Ascending aorta (tissue), 2 donors: ENCODE measurements at regions not wholly inside any gene's neighbourhood (a gene's known extent, or its start where the extent isn't known, plus 50 kb on each side); places are given as distances from the start of the nearest gene placed in this dataset.

Experiments used
- DNase-seq, 2 donors: peaks; one replicate each; pipeline ENCODE4 v3.0.0-alpha.2; 2019; ENCODE audit warnings: low spot score in 2 of 2
- H3K27ac ChIP-seq, 2 donors: fragments of 200-600 bp; sonication (generic); one replicate each; pipeline ENCODE4 v1.5.1; 2016 to 2017; ENCODE audit warnings: mild to moderate bottlenecking in 1 of 2
- H3K27me3 ChIP-seq: fragments of 200-600 bp; sonication (generic); one replicate; pipeline ENCODE4 v1.5.1; 2017
- H3K36me3 ChIP-seq, 2 donors: fragments of 200-600 bp; sonication (generic); one replicate each; pipeline ENCODE4 v1.5.1; 2016
- H3K4me1 ChIP-seq, 2 donors: fragments of 200-600 bp; sonication (generic); one replicate each; pipeline ENCODE4 v1.5.1; 2016 to 2017; ENCODE audit warnings: mild to moderate bottlenecking in 1 of 2
- H3K4me3 ChIP-seq, 2 donors: fragments of 200-600 bp; sonication (generic); one replicate each; pipeline ENCODE4 v1.5.1; 2016 to 2017; ENCODE audit warnings: mild to moderate bottlenecking in 1 of 2
- H3K9me3 ChIP-seq, 2 donors: fragments of 200-600 bp; sonication (generic); one replicate each; pipeline ENCODE4 v1.5.1; 2016
- intact Hi-C: fragments of 100-400 bp; cut with DNase I; formaldehyde crosslinking; loops from one replicate; pipeline ENCODE4 v1.15.1; 2023
- TF ChIP-seq, protein P1 (sequence below), 3 experiments: fragments of 200-600 bp in 2 of 3; fragments of 450-650 bp in 1 of 3; sonication (generic) in 2 of 3; IDR thresholded peaks; one replicate each; pipeline ENCODE4 v1.5.1; 2016 to 2019; ENCODE audit warnings: antibody characterized with exemption in 3 of 3, mild to moderate bottlenecking in 1 of 3, moderate library complexity in 1 of 3

DNA sequence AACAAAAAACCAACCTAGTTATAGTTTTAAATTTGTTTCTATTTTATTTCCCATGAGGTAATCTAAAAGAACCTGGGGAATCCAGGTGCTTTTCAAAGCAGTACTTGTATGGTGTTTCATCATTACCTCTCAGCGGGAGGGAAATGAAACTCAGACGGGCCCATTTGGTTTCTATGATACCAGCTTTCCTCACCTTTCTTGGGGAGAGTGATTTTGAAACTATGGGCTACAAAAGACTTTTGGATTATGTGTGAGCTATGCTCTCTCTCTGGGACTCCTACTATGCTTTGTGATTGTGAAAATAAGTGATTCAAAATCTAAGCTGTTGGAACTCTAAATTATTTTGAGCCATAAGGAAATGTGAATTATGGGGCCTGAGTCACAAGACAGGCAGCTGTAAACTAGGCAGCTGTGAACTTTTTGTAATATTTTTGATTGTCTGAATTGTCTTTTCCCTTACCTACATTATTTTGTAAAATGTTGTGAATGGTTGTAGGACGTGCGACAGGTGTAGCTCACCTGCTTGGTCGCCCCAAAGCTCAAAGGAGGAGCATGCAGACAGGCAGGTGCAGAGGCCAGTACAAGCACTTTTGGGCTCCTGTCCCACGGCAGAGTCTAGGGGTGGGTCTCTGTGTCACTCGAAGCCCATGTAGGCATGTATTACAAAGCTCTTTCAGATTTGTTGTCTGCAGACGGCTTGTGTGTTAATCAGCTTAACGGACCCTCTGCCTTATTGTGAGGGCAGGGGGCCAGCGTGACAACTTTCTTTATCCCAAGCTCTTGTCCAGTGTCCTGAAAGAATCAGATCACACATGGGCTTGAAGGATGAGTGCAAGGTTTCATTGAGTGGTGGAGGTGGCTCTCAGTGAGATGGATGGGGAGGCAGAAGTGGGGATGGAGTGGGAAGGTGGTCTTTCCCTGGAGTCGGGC lies 64.8 kb upstream of the BACH1 start:
- intact Hi-C loops: no loop called here
- TF ChIP-seq, protein P1, sequence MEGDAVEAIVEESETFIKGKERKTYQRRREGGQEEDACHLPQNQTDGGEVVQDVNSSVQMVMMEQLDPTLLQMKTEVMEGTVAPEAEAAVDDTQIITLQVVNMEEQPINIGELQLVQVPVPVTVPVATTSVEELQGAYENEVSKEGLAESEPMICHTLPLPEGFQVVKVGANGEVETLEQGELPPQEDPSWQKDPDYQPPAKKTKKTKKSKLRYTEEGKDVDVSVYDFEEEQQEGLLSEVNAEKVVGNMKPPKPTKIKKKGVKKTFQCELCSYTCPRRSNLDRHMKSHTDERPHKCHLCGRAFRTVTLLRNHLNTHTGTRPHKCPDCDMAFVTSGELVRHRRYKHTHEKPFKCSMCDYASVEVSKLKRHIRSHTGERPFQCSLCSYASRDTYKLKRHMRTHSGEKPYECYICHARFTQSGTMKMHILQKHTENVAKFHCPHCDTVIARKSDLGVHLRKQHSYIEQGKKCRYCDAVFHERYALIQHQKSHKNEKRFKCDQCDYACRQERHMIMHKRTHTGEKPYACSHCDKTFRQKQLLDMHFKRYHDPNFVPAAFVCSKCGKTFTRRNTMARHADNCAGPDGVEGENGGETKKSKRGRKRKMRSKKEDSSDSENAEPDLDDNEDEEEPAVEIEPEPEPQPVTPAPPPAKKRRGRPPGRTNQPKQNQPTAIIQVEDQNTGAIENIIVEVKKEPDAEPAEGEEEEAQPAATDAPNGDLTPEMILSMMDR (IDR thresholded peaks at IDR 0.05): no peak
- Histone ChIP-seq H3K27me3 (no peaks in the 10 kb centered on the region), H3K9me3 (no peaks in the 10 kb centered on the region), H3K36me3 (no peaks in the 10 kb centered on the region), H3K4me3 (no peak overlapping the region), H3K27ac (no peak overlapping the region), H3K4me1 (peaks cover 0 to 21% of the 10 kb centered on the region in 2 donors)
- no peak for DNase-seq

- Histone ChIP-seq H3K9me3 (no peaks in the 10 kb centered on the region), H3K27ac (no peak overlapping the region), H3K4me1 (peaks cover 0 to 21% of the 10 kb centered on the region in 2 donors), H3K36me3 (no peaks in the 10 kb centered on the region), H3K27me3 (no peaks in the 10 kb centered on the region), H3K4me3 (no peak overlapping the region)
- TF ChIP-seq, protein P1 (IDR thresholded peaks at IDR 0.05): no peak
- DNase-seq: no peak
- intact Hi-C loops: no loop called here
Measured at GRCh38 chr21:29235714-29236197, 63.0 kb upstream of the BACH1 start.

- H3K36me3 ChIP-seq: no peaks in the 10 kb centered on the region
- no peaks in the 10 kb centered on the region for H3K9me3 ChIP-seq
- intact Hi-C loops: no loop called here
- H3K27ac ChIP-seq: peak overlapping the region in 1 of 2 donors; percentile 54
- H3K4me1 ChIP-seq: peaks cover 0 to 21% of the 10 kb centered on the region in 2 donors
- no peaks in the 10 kb centered on the region for H3K27me3 ChIP-seq
- no peak for DNase-seq
- TF ChIP-seq, protein P1 (IDR thresholded peaks at IDR 0.05): no peak
- no peak overlapping the region for H3K4me3 ChIP-seq
Measured at GRCh38 chr21:29236201-29236600, 62.5 kb upstream of the BACH1 start.

GRCh38 chr21:29237110-29238052 lies 61.3 kb upstream of the BACH1 start:
- Histone ChIP-seq H3K36me3 (no peaks in the 10 kb centered on the region), H3K4me3 (no peak overlapping the region), H3K9me3 (no peaks in the 10 kb centered on the region), H3K27me3 (no peaks in the 10 kb centered on the region), H3K27ac (peak overlapping the region; percentile 31 to 54), H3K4me1 (peaks cover 0 to 21% of the 10 kb centered on the region in 2 donors)
- intact Hi-C loops: no loop called here
- DNase-seq: peak in 1 of 2 donors; percentile 67
- TF ChIP-seq, protein P1 (IDR thresholded peaks at IDR 0.05): no peak
